ENCODE measurements at regions not wholly inside any gene's neighbourhood (a gene's known extent, or its start where the extent isn't known, plus 50 kb on each side); places are given as distances from the start of the nearest gene placed in this dataset.
A peak's percentile ranks its signal among the peaks of the same experiment; 100 is the strongest.

DNA sequence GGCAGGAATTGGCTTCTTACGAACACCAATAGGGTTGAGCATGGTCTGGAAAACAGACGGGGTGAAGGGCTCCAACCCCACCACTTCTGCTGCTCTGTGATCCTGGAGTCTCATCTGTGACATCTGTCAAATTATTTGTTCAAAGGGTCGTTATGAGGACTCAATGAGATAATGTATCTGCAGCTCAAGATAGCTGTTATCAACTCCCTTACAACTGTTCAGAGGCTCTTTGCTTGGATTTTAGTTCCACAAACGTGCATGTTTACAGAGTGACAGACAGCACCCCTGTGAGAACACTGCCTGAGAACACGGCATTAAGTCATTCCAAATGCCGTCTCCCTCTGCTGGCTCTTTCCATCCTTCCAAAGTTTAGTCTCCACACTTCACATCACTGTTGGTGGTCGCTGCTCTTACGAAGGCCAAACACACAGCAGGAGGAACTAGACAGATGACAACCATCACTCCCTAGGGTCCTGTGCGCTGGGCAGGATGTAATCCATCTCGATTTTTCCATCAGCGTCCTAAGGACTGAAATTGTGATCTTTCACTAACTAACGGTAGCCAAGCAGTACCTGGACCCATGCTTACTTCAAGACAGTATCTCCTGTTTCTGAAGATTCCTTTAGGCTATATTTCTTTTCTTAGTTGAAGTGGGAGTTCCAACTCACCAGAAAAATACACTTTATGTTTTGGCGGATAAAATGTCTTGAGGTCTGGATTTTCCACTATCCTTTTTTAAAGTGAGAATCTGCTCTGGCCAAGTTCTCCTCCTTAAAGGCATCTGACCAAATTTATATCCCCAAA is 220.3 kb downstream of the ANAPC1 start:
- TF ChIP-seq CTCF (IDR thresholded peaks at IDR 0.05; ENCODE audit: unreplicated experiment), result no peak
- peak overlapping the region; percentile 99 for H3K27ac Mint-ChIP-seq (ENCODE audit: low read depth, unreplicated experiment)
- H3K4me3 Mint-ChIP-seq (ENCODE audit: unreplicated experiment), result no peak overlapping the region
- H3K9me3 Mint-ChIP-seq (ENCODE audit: unreplicated experiment), result no peaks in the 10 kb centered on the region
- ChIA-PET POLR2A (interaction anchor here (2.3 to 2.6 kb wide), 2 partner anchors 23 to 39 kb away, joined by 9 to 14 read pairs; no protein-coding TSS in a partner anchor), CTCF (interaction anchor here (0.6 to 1.4 kb wide), 3 partner anchors 13 to 38 kb away, joined by 3 to 6 read pairs (median 3); no protein-coding TSS in a partner anchor)
- H3K4me1 Mint-ChIP-seq (ENCODE audit: insufficient read depth, unreplicated experiment), result peaks cover 43% of the 10 kb centered on the region
- peaks cover 10% of the 10 kb centered on the region for H3K36me3 Mint-ChIP-seq (ENCODE audit: insufficient read depth, unreplicated experiment)
- no TSS peak for BruUV-seq (replicated peaks)
- intact Hi-C loops (cut with micrococcal nuclease), result loop anchor here (5.0 kb wide), 1 partner anchor 36 kb away; no protein-coding TSS in a partner anchor
- DNase-seq (ENCODE audit: unreplicated experiment), result peak; percentile 12
- no peaks in the 10 kb centered on the region for H3K27me3 Mint-ChIP-seq (ENCODE audit: insufficient read depth, unreplicated experiment)

DNA sequence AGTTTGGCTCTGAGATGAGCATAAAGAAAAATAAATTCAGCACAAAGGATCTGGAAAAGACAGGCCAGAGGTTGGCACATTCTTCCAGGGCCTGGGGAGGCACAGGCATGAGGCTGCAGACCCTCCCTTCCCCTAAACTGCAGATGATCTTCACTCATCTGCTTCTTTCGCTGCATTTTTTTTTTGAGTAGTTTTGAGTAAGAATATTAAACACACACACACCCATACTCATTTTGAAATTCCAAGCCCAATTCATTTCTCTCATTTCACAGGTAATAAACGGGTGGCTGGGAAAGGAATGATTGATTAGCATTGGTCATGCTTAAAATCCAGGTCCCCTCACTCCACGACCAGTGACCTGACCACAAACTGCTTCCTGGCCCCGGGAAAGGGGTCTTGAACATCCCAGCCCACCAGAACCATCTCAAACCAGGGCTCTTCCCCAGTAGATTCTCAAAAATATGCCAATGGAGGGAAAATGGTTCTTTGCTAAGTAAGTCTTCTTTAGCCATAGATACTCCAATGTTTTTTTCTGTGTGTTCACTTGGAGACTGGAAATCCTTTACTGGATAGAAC is 219.6 kb downstream of the ANAPC1 start:
- POLR2A ChIA-PET, result no interaction called here
- intact Hi-C loops (cut with micrococcal nuclease), result loop anchor here (5.0 kb wide), 1 partner anchor 37 kb away; no protein-coding TSS in a partner anchor

DNA sequence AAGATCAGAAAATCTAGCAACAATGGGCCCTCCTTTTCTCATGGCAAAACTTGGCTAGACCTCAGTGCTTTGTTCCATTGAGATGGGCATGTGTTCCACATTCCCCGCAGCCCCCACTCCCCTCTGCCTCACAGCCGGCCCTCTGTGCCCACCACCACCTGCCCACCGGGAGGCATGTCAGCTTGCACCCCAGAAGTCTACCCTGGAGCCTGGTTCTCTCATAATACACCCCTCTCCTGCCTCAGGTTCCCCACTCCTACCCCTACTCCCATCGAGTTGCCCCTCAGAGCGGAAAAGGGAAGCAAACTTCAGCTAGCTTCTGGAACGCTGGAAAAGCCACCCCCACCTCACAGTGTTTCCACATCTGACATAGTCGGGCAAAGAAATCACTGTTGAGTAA is 219.0 kb downstream of the ANAPC1 start:
- no peaks in the 10 kb centered on the region for H3K27me3 Mint-ChIP-seq (ENCODE audit: insufficient read depth, unreplicated experiment)
- no peak for DNase-seq (ENCODE audit: unreplicated experiment)
- no peak for TF ChIP-seq CTCF (IDR thresholded peaks at IDR 0.05; ENCODE audit: unreplicated experiment)
- H3K36me3 Mint-ChIP-seq (ENCODE audit: insufficient read depth, unreplicated experiment), result peaks cover 6% of the 10 kb centered on the region
- CTCF ChIA-PET, result no interaction called here
- no peak overlapping the region for H3K27ac Mint-ChIP-seq (ENCODE audit: low read depth, unreplicated experiment)
- H3K9me3 Mint-ChIP-seq (ENCODE audit: unreplicated experiment), result no peaks in the 10 kb centered on the region
- H3K4me3 Mint-ChIP-seq (ENCODE audit: unreplicated experiment), result no peak overlapping the region
- no TSS peak for BruUV-seq (replicated peaks)
- intact Hi-C loops (cut with micrococcal nuclease), result no loop called here
- peaks cover 32% of the 10 kb centered on the region for H3K4me1 Mint-ChIP-seq (ENCODE audit: insufficient read depth, unreplicated experiment)
- POLR2A ChIA-PET, result no interaction called here

More for the DNA sequence above, 219.6 kb downstream of the ANAPC1 start:
- no peak for DNase-seq (ENCODE audit: unreplicated experiment)
- H3K27ac Mint-ChIP-seq (ENCODE audit: low read depth, unreplicated experiment), result no peak overlapping the region
- TF ChIP-seq CTCF (IDR thresholded peaks at IDR 0.05; ENCODE audit: unreplicated experiment), result no peak
- no TSS peak for BruUV-seq (replicated peaks)
- H3K27me3 Mint-ChIP-seq (ENCODE audit: insufficient read depth, unreplicated experiment), result no peaks in the 10 kb centered on the region
- H3K9me3 Mint-ChIP-seq (ENCODE audit: unreplicated experiment), result no peaks in the 10 kb centered on the region
- CTCF ChIA-PET, result no interaction called here
- peaks cover 6% of the 10 kb centered on the region for H3K36me3 Mint-ChIP-seq (ENCODE audit: insufficient read depth, unreplicated experiment)
- peaks cover 38% of the 10 kb centered on the region for H3K4me1 Mint-ChIP-seq (ENCODE audit: insufficient read depth, unreplicated experiment)
- H3K4me3 Mint-ChIP-seq (ENCODE audit: unreplicated experiment), result no peak overlapping the region

DNA sequence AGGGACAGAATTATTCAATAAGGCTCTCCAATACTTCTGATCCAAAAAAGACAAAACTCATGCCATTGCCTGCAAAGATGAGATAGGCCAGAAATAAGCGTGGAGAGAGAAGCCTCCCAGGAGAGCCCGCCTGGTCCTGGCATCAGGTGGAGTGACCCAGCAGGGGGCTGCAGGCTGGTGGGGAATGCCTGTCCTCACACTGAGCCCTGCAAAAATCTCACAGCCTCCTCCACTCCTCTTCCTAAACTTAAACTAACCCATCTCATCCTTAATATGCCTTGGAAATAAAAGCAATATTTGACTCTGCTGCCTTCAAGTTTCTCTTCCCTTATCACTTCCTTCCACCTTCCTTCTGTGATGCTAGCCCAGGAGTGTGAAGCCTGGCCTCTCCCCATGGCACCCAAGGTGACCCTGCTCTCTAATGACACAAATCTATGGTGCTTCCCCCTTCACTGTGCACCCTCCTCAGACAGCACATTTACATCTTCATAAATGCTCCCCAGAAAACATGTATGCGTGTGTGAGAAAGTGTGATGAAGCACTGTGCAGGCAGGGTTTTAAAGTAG is 218.4 kb downstream of the ANAPC1 start:
- H3K9me3 Mint-ChIP-seq (ENCODE audit: unreplicated experiment), result no peaks in the 10 kb centered on the region
- ChIA-PET CTCF (no interaction called here), POLR2A (no interaction called here)
- peaks cover 32% of the 10 kb centered on the region for H3K4me1 Mint-ChIP-seq (ENCODE audit: insufficient read depth, unreplicated experiment)
- H3K27ac Mint-ChIP-seq (ENCODE audit: low read depth, unreplicated experiment), result no peak overlapping the region
- no peak overlapping the region for H3K4me3 Mint-ChIP-seq (ENCODE audit: unreplicated experiment)
- intact Hi-C loops (cut with micrococcal nuclease), result no loop called here
- peaks cover 6% of the 10 kb centered on the region for H3K36me3 Mint-ChIP-seq (ENCODE audit: insufficient read depth, unreplicated experiment)
- no peak for TF ChIP-seq CTCF (IDR thresholded peaks at IDR 0.05; ENCODE audit: unreplicated experiment)
- DNase-seq (ENCODE audit: unreplicated experiment), result no peak
- no TSS peak for BruUV-seq (replicated peaks)
- H3K27me3 Mint-ChIP-seq (ENCODE audit: insufficient read depth, unreplicated experiment), result no peaks in the 10 kb centered on the region

Measured in MCF 10A (cell line).